Activated CD4-positive, alpha-beta T cell treated with anti-CD3 and anti-CD28 coated beads, Interleukin-2, amount 50 U/mL, for 16 hours (primary cell): ENCODE measurements at regions not wholly inside any gene's neighbourhood (a gene's known extent, or its start where the extent isn't known, plus 50 kb on each side); places are given as distances from the start of the nearest gene placed in this dataset.

Experiments
- DNase-seq: peaks from one replicate; pipeline ENCODE4 v3.0.0-alpha.2; 2020

DNA sequence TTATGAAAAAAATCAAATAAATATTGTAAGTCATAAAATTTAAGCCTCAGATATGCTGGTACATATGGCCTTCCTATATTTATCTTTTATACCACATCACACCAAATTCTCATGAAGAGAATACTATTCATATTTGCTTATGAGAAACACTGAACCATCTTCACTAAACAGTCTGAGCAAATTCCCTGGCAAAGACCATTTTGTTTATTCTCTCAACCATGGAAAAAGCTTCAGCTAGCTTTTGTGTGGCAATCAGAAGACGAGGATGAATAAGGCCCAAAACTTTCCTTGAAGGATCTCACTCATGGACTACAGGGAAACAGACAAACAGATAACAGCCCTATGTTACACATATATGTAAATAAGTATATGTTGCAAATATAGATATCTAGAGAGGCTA is 252.1 kb downstream of the TMX3 start:
- no peak for DNase-seq

GRCh38 chr18:68462148-68462547 is 252.8 kb downstream of the TMX3 start:
- no peak for DNase-seq

GRCh38 chr18:68461481-68462018 is 253.4 kb downstream of the TMX3 start:
- no peak for DNase-seq

DNA sequence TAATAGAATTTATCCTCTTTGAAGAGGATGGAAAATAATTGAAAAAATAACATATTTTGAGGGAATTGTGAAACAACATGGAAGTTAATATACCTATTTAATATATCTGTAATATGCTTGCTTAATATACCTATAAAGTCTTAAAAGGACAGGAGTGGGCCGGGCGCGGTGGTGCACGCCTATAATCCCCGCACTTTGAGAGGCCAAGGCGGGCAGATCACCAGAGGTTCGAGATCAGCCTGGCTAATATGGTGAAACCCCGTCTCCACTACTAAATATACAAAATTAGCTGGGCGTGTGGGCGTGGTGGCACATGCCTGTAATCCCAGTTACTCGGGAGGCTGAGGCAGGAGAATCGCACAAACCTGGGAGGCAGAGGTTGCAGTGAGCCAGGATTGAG is 254.9 kb downstream of the TMX3 start:
- no peak for DNase-seq

DNA sequence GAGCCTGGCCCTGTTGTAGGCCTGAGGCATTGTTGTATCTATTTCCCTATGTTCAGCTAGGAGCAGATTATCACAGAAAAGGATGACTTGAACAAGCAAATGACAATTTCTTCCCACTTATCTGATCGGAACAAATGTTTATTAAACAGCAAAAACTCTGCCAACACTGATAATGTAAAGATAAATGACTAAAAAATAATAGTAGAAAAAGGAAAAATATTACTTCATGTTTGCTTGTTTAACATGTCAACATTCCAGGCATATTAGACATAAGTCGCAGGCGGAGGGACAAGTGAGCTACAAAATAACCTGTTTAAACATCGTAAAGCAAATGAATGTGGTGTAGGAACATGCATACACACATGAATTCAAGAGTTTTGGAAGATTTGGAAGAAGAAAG is 257.9 kb downstream of the TMX3 start:
- DNase-seq, result no peak

- no peak for DNase-seq
Measured at GRCh38 chr18:68455229-68455603, 259.7 kb downstream of the TMX3 start.

- DNase-seq, result no peak
Measured at GRCh38 chr18:68454511-68455228, 260.2 kb downstream of the TMX3 start.

DNA sequence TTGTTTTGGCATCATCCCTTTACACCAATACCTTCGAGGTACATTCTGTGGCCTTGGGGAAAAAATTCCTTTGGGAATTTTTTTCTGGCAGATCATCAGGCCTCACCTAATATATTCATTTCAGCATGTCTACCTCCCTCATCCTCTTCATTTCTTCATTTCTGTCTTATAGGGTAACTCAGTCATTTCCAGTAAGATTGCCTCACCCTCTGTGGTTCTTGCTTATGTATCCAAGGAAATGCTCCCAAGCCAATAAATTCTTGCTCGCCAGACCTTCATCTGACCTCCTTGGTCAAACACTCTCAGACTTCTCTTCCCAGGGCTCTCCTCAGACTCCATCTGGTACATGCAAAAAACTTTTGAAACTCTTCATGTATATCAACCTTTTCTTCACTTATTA is 265.6 kb downstream of the TMX3 start:
- DNase-seq, result no peak

DNA sequence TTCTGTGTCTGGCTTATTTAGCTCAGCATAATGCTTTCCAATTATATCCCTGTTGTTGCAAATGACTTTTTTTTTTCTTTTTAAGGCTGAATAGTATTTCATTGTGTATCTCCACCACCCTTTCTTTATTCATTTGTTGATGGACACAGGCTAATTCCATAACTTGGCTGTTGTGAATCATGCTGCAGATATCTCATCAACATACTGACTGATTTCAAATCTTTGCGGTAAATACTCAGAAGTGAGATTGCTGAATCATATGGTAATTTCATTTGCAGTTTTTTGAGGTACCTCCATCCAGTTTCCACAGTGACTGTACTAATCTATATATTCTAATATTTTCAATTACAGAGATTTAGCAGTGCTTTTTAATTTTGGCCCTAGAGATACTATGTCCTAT is 266.2 kb downstream of the TMX3 start:
- peak; percentile 21 for DNase-seq

DNA sequence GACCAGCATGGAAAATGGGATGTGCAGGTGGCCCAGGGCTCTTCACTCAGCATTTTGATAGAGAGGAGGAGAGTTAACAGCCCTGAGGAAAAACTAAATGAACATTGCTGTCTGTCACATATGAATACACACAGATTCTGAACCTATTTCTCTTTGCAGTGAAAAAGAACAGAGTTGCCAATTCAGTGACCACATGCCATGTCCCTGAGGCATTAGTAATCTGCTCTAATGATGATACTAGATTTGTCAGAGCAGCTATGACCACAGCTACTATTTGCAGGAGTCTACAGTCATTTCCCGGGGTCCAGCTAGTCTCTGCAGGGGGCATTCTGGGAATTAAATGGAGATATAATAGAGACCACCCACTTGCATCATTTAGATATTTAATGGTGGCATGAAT is 267.6 kb downstream of the TMX3 start:
- no peak for DNase-seq

- no peak for DNase-seq
Measured at GRCh38 chr18:68445668-68446426, 269.1 kb downstream of the TMX3 start.

DNA sequence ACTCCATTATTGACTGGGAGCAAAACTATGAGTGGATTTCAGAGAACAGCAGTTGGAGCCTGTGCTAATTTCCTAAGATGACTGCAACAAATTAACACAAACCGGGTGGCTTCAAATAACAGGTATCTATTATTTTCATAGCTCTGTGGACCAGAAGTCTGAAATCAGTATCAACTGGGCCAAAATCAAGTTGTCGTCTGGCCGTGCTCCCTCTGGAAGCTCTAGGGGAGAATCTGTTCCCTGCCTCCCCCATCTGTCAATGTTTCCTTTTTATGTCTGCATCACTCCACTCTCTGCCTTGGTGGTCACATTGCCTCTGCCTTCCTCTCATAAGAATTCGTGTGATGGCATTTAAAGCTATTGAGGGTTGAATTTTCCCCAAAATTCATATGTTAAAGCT is 269.8 kb downstream of the TMX3 start:
- no peak for DNase-seq

- DNase-seq, result no peak
Measured at GRCh38 chr18:68441241-68441640, 273.7 kb downstream of the TMX3 start.

DNA sequence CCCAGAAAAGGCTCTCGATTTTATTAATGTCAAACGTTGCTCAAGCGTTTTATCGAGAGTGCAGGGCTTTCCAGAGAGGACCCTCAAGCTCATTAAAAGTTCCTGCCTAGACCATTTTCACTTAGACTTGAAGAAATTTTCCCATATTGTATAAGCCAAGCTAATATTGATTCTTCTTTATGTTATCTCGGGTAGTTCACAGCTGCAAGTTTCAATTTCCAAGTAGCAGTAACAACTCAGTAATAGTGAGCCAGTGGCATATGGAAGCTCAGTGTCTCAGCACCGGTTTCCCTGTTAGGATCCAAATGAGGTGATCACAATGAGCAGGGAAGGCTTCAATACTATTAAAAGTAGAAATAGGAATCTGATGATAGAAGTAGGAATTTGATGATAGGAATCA is 274.5 kb downstream of the TMX3 start:
- no peak for DNase-seq

DNA sequence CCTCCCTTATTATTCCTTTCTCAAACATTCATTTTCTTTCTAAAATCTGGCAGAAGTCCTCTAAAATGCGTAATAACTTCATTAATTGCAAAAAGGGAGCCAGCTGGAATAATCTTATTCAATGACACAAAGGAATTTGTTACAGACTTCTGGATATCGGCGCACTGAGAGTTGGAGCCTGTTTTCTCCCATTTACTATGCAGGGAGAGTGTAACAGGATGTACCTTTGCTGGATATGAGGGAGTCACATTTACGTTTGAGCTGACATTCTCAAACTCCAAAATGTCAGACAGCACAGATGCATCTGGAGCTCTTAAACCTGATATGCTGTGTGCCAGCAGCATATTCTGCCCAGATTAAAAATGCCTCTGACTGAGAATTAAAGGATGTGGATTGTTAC is 275.3 kb downstream of the TMX3 start:
- no peak for DNase-seq

DNA sequence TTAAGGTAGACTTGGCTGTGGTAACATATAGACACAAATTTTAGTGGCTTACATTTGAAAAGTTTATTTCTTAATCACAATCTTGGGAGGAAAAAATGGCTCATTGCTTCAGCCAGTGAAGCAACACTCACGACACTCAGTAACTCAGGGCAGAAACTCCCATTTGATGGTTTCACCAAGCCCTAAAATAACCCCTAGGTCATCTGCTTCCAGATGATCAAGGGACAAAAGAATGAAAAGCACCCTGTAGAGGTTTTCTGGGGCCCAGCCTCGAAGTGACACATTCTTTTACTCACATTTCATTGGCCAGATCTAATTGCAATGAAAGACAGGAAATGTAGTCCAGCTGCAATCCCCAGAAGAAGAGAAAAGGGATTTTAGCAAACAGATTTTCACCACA is 275.9 kb downstream of the TMX3 start:
- DNase-seq, result no peak

GRCh38 chr18:68438536-68438935 is 276.4 kb downstream of the TMX3 start:
- no peak for DNase-seq

DNA sequence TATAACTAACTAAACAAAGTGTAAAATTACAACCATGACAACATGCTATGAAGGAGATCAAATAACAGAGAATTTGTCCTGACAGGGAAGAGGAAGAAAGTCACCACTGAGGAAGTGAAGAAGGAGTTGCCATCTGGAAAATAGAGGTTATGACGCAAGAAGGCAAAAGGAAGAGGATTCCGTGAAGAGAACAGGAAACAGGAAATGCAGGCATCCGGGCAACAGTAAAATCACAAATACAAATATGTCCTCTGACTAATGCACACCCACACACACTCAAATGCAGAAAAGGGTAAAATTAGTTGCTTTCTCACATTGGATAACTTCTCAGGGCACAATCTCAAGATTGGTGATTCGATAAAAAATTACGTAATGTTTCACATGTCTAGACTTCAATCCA is 278.4 kb downstream of the TMX3 start:
- DNase-seq, result peak; percentile 40

GRCh38 chr18:68435581-68435980 is 279.3 kb downstream of the TMX3 start:
- DNase-seq, result no peak

DNA sequence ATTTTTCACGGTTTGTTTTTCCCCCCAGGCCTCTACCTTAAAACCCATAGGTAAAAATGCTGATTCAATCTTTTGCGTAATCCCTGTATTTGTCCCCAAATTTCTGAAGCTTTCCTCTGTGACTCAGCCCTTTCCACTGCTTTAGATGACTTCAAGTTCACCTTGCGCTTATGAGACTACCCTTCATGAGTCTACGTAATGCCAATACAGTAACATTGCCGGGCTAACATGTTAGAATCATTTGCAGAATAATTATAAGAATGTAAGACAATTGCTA is 283.0 kb downstream of the TMX3 start:
- DNase-seq, result no peak

DNA sequence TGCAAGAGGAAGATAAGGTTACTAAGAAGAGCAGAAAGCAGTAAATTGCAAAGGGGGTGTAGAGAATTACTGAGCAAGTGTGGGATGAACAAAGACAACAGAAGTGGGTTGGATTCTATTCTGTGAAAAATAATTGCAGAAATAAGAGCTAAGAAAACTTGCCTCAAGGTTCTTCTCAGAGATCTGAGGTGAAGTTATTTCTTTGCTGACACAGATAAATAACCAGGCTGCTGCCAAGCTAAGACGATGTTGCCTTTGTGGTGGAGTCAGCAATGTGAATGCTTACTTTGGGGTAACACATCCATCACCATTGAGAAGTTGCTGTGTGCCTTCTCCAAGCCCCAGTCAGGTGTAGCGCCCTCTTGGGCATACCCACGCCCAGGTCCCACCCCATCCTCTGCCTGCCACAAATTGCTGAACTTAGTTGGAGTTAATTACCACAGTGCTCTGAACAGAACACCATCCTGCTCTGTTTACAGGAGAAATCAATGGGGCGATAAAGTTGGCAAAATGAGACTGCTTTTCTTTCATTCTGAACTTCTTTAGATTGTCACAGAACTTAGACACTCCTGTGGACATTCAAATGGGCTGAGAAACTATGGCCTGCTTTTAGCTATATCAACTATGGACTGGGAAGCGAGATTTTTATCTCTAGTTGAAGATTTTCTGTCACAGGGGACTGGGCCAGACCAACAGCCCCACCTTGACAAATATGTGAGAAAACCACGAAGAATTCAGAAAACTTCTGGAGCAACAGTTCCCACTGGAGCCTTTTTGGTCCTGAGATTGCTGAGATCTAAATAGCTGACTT is 283.6 kb downstream of the TMX3 start:
- no peak for DNase-seq

DNA sequence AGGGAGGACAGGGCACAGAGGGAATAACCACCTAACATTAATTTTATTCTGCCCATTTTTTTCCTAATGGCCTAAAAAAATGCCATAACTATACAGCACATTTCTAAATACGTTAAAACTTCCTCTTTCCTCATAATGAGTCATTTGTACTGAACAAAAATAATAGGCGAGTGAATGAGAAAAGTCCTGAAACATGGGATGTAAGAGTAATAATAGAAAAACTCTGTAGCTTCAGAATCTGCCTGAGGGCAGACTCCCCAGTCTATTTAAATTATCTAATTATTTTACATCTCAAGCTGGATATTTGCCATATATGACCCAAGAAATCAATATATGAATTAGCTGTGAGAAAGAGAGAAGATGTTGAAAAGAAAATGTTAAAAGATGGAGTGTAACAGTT is 285.1 kb downstream of the TMX3 start:
- no peak for DNase-seq

GRCh38 chr18:68429111-68429510 is 285.8 kb downstream of the TMX3 start:
- no peak for DNase-seq

DNA sequence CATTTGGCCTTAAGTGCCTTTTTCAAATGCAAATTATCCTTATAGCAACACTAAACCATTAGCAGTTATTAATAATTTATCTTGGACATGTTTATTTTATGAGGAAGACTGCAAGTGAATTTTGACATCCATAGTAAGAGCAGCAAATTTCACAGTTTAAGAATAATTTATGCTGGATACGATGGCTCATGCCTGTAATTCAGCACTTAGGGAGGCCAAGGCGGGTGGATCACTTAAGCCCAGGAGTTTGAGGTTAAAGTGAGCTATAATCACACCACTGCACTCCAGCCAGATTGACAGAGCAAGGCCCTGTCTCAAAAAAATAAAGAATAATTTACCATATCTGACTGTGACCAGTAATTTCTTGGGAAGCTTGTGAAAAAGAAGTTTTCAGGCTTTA is 286.2 kb downstream of the TMX3 start:
- no peak for DNase-seq
